ENCODE measurements at regions not wholly inside any gene's neighbourhood (a gene's known extent, or its start where the extent isn't known, plus 50 kb on each side); places are given as distances from the start of the nearest gene placed in this dataset.

DNA sequence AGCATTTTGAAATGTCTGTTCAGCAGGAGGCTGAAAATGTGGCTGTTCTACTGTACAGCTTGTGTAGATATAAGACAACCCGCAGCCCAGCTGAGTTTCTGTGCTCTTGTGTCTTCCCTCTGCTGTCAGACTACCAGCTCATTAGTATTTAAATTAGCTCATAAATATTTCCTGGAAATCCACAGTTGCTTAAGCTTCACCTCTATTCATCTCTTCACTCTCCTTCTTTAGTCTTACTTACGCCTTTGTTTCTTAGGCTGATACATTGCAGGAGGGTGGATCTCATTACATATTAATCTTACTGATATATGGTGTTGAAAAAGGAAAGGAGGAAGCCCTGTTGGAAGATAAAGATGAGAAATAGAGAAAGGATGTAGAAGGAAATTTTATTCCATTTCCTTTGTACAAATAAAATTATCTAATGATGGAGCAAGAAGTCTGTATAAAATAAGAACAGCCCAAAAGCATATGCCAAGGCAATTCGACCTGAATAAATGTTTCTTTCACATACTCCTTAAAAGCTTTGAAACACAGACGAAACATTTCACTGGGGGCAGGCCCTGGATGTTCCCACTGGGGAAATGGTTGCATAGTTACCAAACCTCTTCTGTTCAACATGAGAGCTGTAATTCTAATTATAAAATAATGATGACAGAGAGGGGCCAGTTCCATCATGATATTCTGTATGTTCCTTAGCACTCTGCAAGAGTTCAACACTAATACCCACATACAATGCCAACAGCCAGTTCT, 111.8 kb upstream of the APC start:
- Mint-ChIP-seq H3K27ac (ENCODE audit: unreplicated experiment) (no peak overlapping the region), H3K27me3 (ENCODE audit: low read depth) (no peaks in the 10 kb centered on the region), H3K4me1 (peaks cover 31% of the 10 kb centered on the region), H3K9me3 (no peaks in the 10 kb centered on the region), H3K4me3 (no peak overlapping the region), H3K36me3 (ENCODE audit: low read depth) (no peaks in the 10 kb centered on the region)
- no peak for DNase-seq (ENCODE audit: low read depth, low spot score)
- TF ChIP-seq, protein P1, sequence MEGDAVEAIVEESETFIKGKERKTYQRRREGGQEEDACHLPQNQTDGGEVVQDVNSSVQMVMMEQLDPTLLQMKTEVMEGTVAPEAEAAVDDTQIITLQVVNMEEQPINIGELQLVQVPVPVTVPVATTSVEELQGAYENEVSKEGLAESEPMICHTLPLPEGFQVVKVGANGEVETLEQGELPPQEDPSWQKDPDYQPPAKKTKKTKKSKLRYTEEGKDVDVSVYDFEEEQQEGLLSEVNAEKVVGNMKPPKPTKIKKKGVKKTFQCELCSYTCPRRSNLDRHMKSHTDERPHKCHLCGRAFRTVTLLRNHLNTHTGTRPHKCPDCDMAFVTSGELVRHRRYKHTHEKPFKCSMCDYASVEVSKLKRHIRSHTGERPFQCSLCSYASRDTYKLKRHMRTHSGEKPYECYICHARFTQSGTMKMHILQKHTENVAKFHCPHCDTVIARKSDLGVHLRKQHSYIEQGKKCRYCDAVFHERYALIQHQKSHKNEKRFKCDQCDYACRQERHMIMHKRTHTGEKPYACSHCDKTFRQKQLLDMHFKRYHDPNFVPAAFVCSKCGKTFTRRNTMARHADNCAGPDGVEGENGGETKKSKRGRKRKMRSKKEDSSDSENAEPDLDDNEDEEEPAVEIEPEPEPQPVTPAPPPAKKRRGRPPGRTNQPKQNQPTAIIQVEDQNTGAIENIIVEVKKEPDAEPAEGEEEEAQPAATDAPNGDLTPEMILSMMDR (conservative IDR thresholded peaks at IDR 0.05): no peak

DNA sequence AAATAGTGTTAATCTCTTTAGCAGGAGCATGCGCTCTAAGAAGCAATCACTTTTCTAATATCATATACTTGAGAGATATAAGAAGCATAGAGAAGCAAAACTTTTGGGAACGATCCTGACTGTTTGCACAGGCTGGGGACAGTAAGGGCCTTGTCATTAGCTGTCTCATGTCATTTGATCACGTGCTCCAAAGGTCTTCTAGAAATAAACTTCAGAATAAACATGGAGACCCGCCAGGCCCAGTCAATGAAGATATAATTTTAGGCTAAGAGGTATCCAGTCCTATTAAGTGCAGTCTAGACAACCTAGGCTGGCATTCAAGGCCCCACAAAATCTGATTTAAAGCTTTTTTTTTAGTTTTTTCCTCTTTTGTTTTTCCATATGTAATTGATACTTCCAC, 111.0 kb upstream of the APC start:
- Mint-ChIP-seq H3K27ac (ENCODE audit: unreplicated experiment) (no peak overlapping the region), H3K9me3 (no peaks in the 10 kb centered on the region), H3K27me3 (ENCODE audit: low read depth) (no peaks in the 10 kb centered on the region), H3K4me3 (no peak overlapping the region), H3K4me1 (peaks cover 31% of the 10 kb centered on the region), H3K36me3 (ENCODE audit: low read depth) (no peaks in the 10 kb centered on the region)
- TF ChIP-seq, protein P1 (conservative IDR thresholded peaks at IDR 0.05): no peak
- DNase-seq (ENCODE audit: low read depth, low spot score): no peak

DNA sequence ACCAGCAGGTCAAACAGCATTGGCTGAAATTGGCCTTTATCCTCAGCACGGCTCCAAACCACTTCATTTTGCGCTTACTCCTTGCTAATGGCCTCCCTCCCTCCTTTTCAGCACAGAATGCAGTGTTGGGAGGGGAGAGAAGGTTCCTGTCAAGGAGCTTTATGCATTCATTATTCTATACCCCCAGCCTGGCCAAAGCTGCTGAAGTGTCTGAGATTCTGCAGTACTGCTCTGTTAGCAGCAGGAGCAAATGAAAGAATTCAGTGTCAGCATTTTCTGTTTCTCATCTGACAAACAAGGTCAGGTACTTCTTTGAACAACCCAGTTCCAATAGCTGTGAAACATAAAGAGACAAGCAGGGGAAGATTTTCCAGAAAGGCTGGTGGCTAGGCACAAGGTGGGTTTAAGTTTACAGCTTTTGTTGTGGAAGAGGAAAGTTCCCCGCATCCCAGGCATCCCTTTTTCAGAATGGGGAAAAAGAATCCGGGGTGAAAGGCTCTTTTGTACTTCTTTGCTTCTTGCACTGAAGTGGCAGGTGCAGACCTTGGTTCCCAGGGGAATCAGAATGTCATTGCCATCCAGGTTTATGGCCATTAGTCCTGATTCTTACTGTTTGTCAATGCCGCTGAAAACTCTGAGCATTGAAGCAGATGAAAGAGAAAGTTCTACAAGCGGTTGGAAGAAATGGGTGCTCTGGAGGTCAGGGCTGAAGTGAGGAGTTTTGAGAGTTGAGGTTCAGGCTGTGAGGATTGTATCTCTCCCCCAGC, 109.3 kb upstream of the APC start:
- no peak for DNase-seq (ENCODE audit: low read depth, low spot score)
- Mint-ChIP-seq H3K36me3 (ENCODE audit: low read depth) (no peaks in the 10 kb centered on the region), H3K4me3 (no peak overlapping the region)

DNA sequence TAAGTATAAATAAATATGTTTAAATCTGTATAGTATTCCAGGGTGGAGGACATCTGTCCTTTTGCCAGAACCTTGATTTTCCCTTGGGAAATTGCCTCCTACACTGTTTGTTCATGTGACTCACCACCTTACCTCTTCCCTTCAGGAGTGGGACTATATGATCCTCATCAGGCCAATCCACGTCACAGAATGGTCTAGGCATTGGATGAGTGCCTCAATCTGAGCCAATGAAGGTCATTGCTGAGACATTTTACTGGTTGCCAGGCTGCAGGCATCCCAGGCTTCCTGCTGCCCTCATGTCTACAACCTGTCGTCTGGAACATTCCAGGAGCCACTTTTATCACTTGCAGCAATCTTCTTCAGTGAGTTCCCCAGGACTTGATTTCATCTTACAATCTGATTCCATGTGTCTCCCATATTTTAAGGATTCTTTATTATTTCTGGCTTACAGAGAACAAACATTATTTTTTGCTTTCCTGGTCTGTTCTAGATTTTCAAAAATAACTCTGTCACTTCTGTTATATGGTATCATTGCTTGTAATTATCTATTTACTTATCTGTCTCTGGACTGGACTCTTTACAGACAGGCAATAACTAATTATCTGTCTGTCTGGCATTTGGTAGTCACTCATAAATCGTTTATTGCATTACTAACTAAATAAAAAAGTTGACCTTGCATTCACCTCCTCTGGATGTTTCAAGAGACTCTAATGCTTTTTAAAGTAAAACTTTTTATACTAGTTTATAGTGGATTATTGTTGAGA, 107.3 kb upstream of the APC start:
- no peak overlapping the region for H3K27ac Mint-ChIP-seq (ENCODE audit: unreplicated experiment)
- H3K4me3 Mint-ChIP-seq: no peak overlapping the region
- no peaks in the 10 kb centered on the region for H3K27me3 Mint-ChIP-seq (ENCODE audit: low read depth)
- TF ChIP-seq, protein P1 (conservative IDR thresholded peaks at IDR 0.05): no peak
- peaks cover 29% of the 10 kb centered on the region for H3K4me1 Mint-ChIP-seq
- no peaks in the 10 kb centered on the region for H3K36me3 Mint-ChIP-seq (ENCODE audit: low read depth)
- H3K9me3 Mint-ChIP-seq: peaks cover 3% of the 10 kb centered on the region
- DNase-seq (ENCODE audit: low read depth, low spot score): no peak

More for the DNA sequence above, 109.3 kb upstream of the APC start:
- Mint-ChIP-seq H3K9me3 (peaks cover 3% of the 10 kb centered on the region), H3K4me1 (peaks cover 31% of the 10 kb centered on the region), H3K27ac (ENCODE audit: unreplicated experiment) (no peak overlapping the region), H3K27me3 (ENCODE audit: low read depth) (no peaks in the 10 kb centered on the region)
- TF ChIP-seq, protein P1 (conservative IDR thresholded peaks at IDR 0.05): peak; percentile 33

DNA sequence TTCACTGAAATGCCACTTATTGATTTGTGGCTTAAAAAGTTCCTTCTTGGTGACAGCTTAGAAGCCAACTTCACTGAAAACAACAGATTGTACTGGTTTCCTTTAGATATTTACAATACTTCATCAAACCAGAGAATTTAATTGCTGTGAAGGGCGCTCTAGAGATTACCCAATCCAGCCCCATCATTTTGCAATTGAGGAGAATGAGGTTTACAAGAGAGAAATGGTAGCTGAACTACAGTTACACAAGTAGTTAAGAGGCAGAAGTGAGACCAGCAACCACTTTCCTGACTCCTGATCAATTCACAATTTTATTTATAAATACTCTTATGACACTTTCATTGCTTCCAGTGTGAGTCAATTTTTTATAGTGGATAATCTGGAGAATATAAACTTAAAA, 103.5 kb upstream of the APC start:
- DNase-seq (ENCODE audit: low read depth, low spot score): no peak
- TF ChIP-seq, protein P1 (conservative IDR thresholded peaks at IDR 0.05): no peak
- H3K27ac Mint-ChIP-seq (ENCODE audit: unreplicated experiment): no peak overlapping the region
- peaks cover 8% of the 10 kb centered on the region for H3K4me1 Mint-ChIP-seq
- H3K27me3 Mint-ChIP-seq (ENCODE audit: low read depth): no peaks in the 10 kb centered on the region
- H3K36me3 Mint-ChIP-seq (ENCODE audit: low read depth): no peaks in the 10 kb centered on the region
- H3K4me3 Mint-ChIP-seq: no peak overlapping the region
- H3K9me3 Mint-ChIP-seq: peaks cover 3% of the 10 kb centered on the region

Measured in neural crest cell (in vitro differentiated cells).